Activated T-cell treated with anti-CD3 and anti-CD28 coated beads, Interleukin-2, amount 50 U/mL, for 1 hour (primary cell): ENCODE measurements at regions not wholly inside any gene's neighbourhood (a gene's known extent, or its start where the extent isn't known, plus 50 kb on each side); places are given as distances from the start of the nearest gene placed in this dataset.

Experiments
- DNase-seq: peaks from one replicate; pipeline ENCODE4 v3.0.0-alpha.2; 2020

DNA sequence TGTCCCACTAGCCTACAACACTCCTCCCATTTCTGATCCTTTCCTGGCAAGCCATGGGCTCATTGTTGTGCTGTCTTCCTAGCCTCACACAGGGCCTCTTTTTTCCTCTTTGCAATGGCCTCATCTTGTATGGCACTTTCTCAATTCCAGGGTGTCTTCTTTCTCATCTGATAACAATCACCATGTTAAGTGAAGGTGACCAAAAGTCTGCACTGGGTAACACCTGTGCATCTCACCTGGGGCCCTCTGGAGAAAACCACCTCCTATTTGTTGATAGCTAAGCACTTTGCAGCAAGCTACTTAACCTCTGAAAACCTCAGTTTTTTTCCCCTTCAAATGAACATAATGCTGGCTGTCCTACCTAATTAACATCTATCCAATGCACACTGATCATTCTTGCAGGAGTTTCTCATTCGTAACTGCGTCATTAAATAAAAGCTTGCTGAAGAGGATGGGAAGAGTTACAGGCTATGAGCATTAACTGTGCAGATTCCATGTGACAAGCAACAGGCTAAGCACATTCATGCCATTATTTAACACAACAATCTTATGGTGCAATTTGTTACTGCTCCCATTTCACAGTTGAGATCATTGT lies 60.1 kb upstream of the STK32A start:
- no peak for DNase-seq

DNA sequence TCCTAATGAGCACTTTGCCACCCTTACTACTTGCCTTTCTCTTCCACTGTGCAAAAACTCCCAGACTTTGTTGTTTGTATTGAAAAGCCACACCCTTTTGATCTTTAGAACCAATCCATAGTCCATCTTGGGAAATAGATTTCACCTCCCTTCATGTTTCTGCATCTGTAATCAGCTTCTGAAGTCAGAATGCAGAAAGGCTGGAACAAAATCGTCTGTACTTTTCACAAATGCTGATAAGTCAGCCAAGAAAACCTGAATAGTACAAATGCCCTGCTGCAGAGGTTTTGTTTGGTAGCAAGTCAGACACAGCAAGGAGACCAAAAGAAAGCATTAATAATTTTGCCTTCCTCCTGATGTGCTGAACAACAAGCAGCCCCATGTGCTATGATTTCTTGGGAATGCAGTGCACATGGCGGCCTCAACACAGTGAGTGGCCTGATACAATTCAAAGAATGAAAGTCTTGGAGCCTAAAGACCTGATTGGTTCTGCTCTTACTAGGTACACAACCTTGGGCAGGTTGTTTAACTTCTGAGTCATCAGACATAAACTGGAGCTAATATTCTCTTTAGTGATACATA lies 59.2 kb upstream of the STK32A start:
- no peak for DNase-seq

DNA sequence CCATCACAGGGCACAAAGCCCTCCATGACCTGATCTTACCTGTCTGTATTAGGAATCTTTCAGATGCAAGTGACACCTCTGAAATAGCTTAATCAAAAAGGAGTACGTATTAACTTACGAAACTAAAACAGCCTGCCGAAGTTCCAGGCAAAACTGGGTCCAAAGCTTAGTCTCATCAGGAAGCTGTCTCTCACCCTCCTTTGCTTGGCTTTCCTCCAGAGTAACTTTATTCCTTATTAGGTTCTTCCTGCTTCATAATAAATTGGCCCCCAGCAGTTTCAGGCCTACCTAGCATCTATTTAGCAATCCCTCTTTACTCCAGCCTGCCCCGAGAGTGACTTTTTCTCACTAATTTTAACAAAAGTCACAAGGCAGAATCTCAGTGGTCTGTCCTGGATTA lies 58.4 kb upstream of the STK32A start:
- no peak for DNase-seq

DNA sequence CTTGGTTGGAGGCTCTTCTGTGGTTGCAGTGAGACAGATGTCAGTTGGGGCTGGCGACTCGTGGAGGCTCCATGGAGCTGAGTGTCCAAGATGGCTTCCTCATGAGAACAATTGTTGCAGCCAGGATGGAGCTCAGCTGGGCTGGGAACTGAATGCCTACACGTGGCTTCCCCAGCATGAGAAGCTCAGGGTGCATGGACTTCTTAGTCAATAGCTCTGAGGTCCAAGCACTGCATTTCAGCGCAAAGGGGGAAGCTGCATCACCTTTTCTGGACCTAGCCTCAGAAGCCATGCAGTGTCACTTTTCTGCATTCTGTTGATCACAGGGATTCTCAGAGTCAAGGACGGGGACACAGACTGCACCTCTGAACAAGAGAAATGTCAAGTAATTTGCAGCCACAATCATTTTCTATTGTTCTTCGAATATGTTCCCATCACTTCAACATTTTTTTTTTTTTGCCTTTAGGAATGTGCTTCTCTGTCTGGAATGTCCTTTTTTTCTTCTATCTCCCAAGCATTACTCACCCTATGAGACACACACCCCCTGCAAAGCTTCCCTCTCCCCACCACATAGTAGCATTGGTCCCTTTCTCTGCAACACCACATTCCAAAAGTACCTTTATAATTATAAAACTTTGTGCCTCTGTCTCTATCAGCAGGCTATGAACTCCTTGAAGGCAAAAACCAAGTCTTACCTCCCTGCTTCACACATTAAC lies 57.5 kb upstream of the STK32A start:
- no peak for DNase-seq

DNA sequence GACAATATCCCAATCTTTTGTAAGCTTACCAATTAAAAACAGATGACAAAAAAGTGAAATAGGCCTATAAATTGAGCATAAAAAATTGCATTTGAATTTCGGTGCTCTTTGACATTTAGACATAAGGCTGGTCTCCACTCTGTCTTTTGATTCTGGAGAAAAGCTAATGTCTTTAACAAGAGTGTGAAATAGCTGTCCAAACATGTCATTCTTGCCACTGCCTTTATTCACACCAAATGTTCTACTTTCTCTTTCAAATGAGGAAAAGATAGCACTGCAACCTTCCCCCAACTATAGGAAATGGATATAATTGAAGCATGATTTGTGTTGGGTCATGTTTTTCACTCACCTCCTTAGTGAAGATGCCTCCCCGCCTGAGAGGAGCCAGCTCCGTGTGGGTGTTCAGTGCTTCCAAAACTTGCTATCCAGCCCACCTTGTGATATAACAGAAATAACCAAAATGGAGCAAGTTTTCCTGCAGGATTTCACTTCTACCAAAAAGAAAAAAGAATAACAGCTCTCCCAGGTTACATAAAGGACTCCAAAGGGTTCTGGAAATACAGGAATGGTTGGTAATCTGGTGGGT lies 55.2 kb upstream of the STK32A start:
- no peak for DNase-seq

DNA sequence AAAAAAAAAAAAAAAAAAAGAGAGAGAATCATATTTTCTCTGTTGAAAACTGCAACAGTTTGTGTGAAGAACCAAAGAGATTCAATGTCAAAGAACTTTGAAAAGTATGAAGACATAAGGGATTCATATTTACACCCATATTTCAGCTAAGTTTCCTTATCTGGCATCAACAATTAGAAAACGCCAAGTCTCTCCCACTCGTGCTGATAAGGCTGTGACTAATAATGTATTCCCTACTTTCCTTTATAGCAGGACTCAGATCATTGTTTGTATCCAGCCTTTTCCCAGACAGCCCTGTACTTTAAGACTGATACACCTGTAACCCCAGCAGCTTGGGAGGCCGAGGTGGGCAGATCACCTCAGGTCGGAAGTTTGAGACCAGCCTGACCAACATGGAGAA lies 54.1 kb upstream of the STK32A start:
- DNase-seq: no peak
